Mammary epithelial cell (primary cell): ENCODE measurements at regions not wholly inside any gene's neighbourhood (a gene's known extent, or its start where the extent isn't known, plus 50 kb on each side); places are given as distances from the start of the nearest gene placed in this dataset.

Experiments used
- CTCF ChIP-seq, 2 donors: IDR thresholded peaks in 1 of 2; conservative IDR thresholded peaks in 1 of 2; 2 replicates each; pipeline ENCODE4 v1.5.1; 2011 to 2012; ENCODE audit warnings: inconsistent platforms in 2 of 2, low read length in 2 of 2, mild to moderate bottlenecking in 2 of 2, control low read depth in 1 of 2, low read depth in 1 of 2; ENCODE audit not compliant: insufficient read depth in 1 of 2; ENCODE audit errors: extremely low read depth in 1 of 2
- EZH2 ChIP-seq: IDR thresholded peaks from 2 replicates; pipeline ENCODE4 v1.6.1; 2012; ENCODE audit warnings: low read length, inconsistent platforms, borderline replicate concordance

GRCh38 chr10:123402021-123402420 lies 247.8 kb downstream of the BUB3 start:
- TF ChIP-seq CTCF (conservative IDR thresholded peaks at IDR 0.05 in 1 of 2, IDR thresholded peaks at IDR 0.05 in 1 of 2; ENCODE audit: extremely low read depth in 1 of 2, insufficient read depth in 1 of 2, low read depth in 1 of 2, low read length in 2 of 2) (no peak), EZH2 (no peak)
